GM21576 (cell line): ENCODE measurements at regions not wholly inside any gene's neighbourhood (a gene's known extent, or its start where the extent isn't known, plus 50 kb on each side); places are given as distances from the start of the nearest gene placed in this dataset.

ENCODE experiments used
- ATAC-seq: cut with Tn5 transposase; IDR thresholded peaks from one replicate; pipeline ENCODE4 v1.9.1; 2021; ENCODE audit warnings: mild to moderate bottlenecking, moderate library complexity; ENCODE audit not compliant: unreplicated experiment

- no peak for ATAC-seq
Observed at GRCh38 chr9:31388660-31389059, 995.8 kb upstream of the ACO1 start.

GRCh38 chr9:31389075-31389474 is 995.4 kb upstream of the ACO1 start:
- ATAC-seq: no peak

DNA sequence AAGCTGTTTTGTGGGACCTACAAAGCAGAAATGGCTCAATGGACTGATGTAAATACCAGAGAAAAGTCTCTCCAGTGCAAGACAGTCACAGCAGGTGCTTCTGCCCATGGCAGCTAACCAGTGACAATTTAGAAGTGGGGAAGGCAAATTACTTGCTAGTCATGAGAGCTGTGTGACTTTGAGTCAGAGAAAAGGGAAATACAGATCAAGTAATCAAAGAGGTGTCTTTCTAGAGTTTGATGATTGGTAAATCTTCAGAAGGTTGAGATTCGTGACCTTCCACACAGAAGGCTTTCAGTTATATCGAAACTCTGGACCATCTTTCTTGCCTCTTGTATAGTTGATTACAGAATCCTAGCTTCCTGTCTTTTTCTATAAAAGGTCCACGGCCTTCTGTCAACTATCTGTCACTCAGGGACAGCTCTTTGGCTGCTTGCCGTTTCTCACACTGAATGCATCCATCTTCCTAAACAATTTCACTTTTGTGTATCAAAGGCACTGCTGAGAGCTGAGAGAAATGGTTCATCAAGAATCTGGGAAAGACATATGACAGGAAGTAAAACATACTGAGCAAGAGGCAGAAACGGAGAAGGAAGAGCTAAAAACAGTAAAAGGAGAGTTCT is 993.9 kb upstream of the ACO1 start:
- ATAC-seq: peak; percentile 58

GRCh38 chr9:31393240-31393639 is 991.2 kb upstream of the ACO1 start:
- ATAC-seq: no peak

- ATAC-seq: no peak
Observed at GRCh38 chr9:31394015-31394473, 990.4 kb upstream of the ACO1 start.

DNA sequence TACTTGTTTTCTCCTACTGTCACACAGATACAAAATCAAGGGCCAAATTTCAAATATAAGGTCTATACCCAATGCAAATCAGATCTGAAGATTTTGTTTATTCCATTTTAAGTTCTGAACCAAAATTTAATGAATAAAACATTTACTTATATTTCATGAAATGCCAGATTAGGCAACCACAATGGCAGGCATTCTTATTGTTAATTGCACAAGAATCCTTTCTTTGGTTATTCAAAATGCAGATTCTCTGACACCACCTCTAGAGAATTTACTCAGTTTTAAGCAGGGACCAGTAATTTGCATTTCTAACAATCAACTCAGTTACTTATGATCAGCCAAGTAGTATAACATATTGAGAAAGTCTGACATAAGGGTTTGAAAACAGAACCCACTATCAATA is 972.4 kb upstream of the ACO1 start:
- no peak for ATAC-seq

- no peak for ATAC-seq
Observed at GRCh38 chr9:31415164-31415563, 969.3 kb upstream of the ACO1 start.

DNA sequence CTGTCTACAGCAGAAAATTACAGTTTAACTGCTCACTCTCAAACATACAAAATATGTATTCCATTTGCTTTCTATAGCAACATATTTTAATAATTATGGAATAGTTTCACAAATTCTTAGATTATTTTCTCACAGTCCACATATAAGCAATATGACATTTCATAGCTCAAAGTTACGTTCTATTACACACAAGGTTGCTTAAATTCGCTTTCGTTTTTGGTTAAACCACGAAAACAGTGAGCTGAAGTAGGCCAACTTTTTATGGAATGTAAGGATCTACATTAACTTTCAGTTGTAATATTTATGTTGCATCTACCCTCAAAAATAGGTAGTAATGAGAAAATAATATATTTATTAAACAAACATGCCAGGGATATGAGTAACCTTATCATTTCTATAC is 966.0 kb upstream of the ACO1 start:
- ATAC-seq: no peak

- peak; percentile 56 for ATAC-seq
Observed at GRCh38 chr9:31443630-31444457, 940.6 kb upstream of the ACO1 start.

GRCh38 chr9:31445357-31445756 is 939.1 kb upstream of the ACO1 start:
- ATAC-seq: no peak

GRCh38 chr9:31445960-31446359 is 938.5 kb upstream of the ACO1 start:
- ATAC-seq: peak; percentile 85

DNA sequence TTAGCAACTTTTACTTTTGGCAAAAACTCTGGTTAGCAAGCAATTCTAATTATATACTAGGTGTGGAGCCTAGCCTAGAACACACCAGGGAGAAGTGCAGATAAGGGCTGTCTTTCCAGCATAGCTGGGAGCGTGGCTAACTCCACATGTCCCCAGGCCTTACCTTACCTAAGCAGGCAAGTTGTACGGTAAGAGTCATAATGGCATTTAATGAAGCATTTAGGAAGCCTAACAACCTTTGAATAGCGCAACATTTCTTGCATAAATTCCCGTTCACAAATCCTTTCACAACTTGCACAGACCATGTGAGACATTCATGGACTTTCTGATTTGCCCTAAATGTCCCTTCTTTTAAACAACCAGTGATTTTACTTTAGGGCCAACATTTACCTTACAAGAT is 917.4 kb upstream of the ACO1 start:
- no peak for ATAC-seq

GRCh38 chr9:31470051-31470450 is 914.4 kb upstream of the ACO1 start:
- no peak for ATAC-seq

- ATAC-seq: no peak
Observed at GRCh38 chr9:31471010-31471409, 913.4 kb upstream of the ACO1 start.

- no peak for ATAC-seq
Observed at GRCh38 chr9:31486630-31487029, 897.8 kb upstream of the ACO1 start.

- no peak for ATAC-seq
Observed at GRCh38 chr9:31490551-31491106, 893.8 kb upstream of the ACO1 start.

DNA sequence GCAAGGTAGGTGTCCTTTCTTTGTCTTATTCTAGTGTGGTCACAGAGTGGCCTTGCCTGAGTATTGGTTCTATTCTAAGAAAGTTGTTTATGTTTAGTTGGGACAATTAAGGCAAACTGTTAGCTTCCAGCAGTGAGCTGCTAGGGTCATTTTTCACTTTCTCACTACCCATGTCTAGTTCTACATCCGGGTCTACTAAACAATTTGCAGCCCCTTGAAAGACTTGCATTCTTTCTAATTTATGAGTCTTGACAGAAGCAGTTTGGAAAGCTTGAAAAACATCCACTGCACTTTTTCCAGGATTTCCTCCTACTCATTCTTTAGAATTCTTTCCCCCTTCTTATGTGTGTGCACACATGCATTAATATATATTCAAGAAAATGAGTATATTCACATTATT is 892.2 kb upstream of the ACO1 start:
- no peak for ATAC-seq

GRCh38 chr9:31500422-31500821 is 884.0 kb upstream of the ACO1 start:
- no peak for ATAC-seq

DNA sequence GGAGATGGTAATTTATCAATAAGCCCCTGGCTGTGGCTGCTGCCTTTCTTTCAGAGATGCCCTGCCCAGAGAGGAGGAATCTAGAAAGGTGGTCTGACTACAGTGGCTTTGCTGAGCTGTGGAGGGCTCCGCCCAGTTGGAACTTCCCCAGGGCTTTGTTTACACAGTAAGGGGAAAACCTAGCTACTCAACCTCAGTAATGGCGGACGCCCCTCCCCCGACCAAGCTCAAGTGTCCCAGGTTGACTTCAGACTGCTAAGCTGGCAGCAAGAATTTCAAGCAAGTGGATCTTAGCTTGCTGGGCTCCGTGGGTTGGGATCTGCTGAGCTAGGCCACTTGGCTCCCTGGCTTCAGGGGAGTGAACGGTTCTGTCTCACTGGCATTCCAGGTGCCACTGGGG is 865.4 kb upstream of the ACO1 start:
- ATAC-seq: no peak

DNA sequence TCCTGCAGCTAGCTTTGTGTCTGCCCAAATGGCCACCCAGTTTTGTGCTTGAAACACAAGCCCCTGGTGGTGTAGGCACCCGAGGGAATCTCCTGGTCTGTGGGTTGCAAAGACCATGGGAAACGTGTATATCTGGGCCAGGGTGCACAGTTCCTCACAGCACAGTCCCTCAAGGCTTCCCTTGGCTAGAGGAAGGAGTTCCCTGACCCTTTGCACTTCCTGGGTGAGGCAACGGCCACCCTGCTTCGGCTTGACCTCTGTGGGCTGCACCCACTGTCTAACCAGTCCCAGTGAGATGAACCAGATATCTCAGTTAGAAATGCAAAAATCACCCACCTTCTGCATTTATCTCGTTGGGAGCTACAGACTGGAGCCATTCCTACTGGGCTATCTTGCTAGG is 865.0 kb upstream of the ACO1 start:
- no peak for ATAC-seq

- no peak for ATAC-seq
Observed at GRCh38 chr9:31519826-31520225, 864.6 kb upstream of the ACO1 start.
